Gastrocnemius medialis (tissue), 4 donors: ENCODE measurements at regions not wholly inside any gene's neighbourhood (a gene's known extent, or its start where the extent isn't known, plus 50 kb on each side); places are given as distances from the start of the nearest gene placed in this dataset.

Experiments
- POLR2A ChIP-seq, 2 donors: fragments of 450-650 bp; IDR thresholded peaks; one replicate each; pipeline ENCODE4 v1.6.1; 2017; ENCODE audit warnings: antibody characterized with exemption in 2 of 2, mild to moderate bottlenecking in 2 of 2, moderate library complexity in 2 of 2
- TF ChIP-seq, protein P1 (sequence below), 5 experiments: fragments of 450-650 bp in 3 of 5; fragments of 200-600 bp in 2 of 5; sonication (generic) in 2 of 5; IDR thresholded peaks in 4 of 5; conservative IDR thresholded peaks in 1 of 5; 1 replicate in 4 of 5; 2 replicates in 1 of 5; pipeline ENCODE4 v1.5.1; 2016 to 2019; ENCODE audit warnings: antibody characterized with exemption in 5 of 5, mild to moderate bottlenecking in 3 of 5, moderate library complexity in 3 of 5

DNA sequence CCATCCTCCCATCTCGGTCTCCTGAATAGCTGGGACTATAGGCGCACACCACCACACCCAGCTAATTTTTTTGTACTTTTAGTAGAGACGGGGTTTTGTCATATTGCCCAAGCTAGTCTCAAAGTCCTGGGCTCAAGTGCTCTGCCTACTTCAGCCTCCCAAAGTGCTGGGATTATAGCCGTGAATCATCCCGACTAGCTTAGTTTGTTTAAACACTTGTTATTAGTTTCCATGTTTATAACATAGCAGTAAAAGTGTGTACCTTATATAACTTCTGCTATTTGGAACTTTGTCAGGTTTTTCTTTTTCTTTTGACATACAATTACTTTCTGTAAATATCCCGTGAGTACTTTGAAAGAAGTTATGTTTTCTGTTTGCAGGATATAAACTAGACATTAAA lies 60.6 kb upstream of the C1orf21 start:
- TF ChIP-seq, protein P1, sequence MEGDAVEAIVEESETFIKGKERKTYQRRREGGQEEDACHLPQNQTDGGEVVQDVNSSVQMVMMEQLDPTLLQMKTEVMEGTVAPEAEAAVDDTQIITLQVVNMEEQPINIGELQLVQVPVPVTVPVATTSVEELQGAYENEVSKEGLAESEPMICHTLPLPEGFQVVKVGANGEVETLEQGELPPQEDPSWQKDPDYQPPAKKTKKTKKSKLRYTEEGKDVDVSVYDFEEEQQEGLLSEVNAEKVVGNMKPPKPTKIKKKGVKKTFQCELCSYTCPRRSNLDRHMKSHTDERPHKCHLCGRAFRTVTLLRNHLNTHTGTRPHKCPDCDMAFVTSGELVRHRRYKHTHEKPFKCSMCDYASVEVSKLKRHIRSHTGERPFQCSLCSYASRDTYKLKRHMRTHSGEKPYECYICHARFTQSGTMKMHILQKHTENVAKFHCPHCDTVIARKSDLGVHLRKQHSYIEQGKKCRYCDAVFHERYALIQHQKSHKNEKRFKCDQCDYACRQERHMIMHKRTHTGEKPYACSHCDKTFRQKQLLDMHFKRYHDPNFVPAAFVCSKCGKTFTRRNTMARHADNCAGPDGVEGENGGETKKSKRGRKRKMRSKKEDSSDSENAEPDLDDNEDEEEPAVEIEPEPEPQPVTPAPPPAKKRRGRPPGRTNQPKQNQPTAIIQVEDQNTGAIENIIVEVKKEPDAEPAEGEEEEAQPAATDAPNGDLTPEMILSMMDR (IDR thresholded peaks at IDR 0.05 in 4 of 5, conservative IDR thresholded peaks at IDR 0.05 in 1 of 5): no peak
- no peak for TF ChIP-seq POLR2A (IDR thresholded peaks at IDR 0.05)
